Lower leg skin (tissue), 3 donors: ENCODE measurements at regions not wholly inside any gene's neighbourhood (a gene's known extent, or its start where the extent isn't known, plus 50 kb on each side); places are given as distances from the start of the nearest gene placed in this dataset.

Experiments
- POLR2A ChIP-seq, 2 donors: fragments of 450-650 bp; IDR thresholded peaks; one replicate each; pipeline ENCODE4 v1.6.1; 2016 to 2017; ENCODE audit warnings: antibody characterized with exemption in 2 of 2, mild to moderate bottlenecking in 1 of 2, moderate library complexity in 1 of 2
- TF ChIP-seq, protein P1 (sequence below), 3 donors: fragments of 450-650 bp; IDR thresholded peaks; one replicate each; pipeline ENCODE4 v1.5.1; 2016; ENCODE audit warnings: antibody characterized with exemption in 3 of 3, mild to moderate bottlenecking in 3 of 3, moderate library complexity in 2 of 3

DNA sequence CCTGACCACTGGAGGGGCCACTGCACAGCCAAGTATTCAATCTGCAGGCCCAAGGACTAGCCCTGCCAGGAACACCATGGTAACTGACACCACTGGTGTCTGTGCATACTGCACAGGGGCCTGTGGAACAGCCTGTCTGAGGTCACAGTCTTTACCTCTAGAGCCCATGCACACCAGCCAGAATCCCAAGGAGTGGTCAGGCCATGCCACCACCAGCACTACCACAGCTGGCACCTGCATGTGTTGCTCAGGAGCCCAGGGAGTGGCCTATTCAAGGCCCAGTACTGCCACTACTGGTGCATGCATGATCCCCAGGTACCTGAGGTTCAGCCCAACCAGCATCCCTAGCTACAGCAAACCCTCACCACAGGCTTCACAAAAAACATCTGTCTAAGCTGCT, 546.0 kb upstream of the RGMB start:
- no peak for TF ChIP-seq POLR2A (IDR thresholded peaks at IDR 0.05)
- TF ChIP-seq, protein P1, sequence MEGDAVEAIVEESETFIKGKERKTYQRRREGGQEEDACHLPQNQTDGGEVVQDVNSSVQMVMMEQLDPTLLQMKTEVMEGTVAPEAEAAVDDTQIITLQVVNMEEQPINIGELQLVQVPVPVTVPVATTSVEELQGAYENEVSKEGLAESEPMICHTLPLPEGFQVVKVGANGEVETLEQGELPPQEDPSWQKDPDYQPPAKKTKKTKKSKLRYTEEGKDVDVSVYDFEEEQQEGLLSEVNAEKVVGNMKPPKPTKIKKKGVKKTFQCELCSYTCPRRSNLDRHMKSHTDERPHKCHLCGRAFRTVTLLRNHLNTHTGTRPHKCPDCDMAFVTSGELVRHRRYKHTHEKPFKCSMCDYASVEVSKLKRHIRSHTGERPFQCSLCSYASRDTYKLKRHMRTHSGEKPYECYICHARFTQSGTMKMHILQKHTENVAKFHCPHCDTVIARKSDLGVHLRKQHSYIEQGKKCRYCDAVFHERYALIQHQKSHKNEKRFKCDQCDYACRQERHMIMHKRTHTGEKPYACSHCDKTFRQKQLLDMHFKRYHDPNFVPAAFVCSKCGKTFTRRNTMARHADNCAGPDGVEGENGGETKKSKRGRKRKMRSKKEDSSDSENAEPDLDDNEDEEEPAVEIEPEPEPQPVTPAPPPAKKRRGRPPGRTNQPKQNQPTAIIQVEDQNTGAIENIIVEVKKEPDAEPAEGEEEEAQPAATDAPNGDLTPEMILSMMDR (IDR thresholded peaks at IDR 0.05) = no peak
